ENCODE measurements at regions not wholly inside any gene's neighbourhood (a gene's known extent, or its start where the extent isn't known, plus 50 kb on each side); places are given as distances from the start of the nearest gene placed in this dataset.

DNA sequence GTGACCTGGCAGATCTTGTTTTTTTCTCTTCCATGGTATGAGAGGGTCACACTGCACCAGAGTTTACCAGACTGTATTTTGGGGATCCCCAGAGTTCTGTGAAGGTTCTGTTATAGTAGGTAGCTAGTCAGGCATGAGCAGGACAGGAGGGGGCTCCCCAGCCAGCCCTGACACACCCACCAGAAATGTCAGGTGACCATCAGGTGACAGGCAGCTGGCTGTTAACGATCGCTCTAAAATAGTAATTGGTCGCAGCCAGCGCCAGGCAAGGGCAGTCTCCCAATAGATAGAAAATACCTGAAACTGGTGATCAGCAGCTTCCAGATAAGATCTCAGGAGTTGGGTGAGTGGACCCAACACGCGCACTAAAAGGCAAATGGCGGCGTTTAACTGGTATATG is 264.9 kb downstream of the RHOU start:
- TF ChIP-seq CTCF (IDR thresholded peaks at IDR 0.05) (no peak), EP300 (IDR thresholded peaks at IDR 0.05) (no peak), POLR2A (IDR thresholded peaks at IDR 0.05) (no peak), POLR2AphosphoS5 (IDR thresholded peaks at IDR 0.05) (no peak)
- 94 to 98% methylated on average over 8 of the region's 8 CpGs for WGBS, 2 donors

DNA sequence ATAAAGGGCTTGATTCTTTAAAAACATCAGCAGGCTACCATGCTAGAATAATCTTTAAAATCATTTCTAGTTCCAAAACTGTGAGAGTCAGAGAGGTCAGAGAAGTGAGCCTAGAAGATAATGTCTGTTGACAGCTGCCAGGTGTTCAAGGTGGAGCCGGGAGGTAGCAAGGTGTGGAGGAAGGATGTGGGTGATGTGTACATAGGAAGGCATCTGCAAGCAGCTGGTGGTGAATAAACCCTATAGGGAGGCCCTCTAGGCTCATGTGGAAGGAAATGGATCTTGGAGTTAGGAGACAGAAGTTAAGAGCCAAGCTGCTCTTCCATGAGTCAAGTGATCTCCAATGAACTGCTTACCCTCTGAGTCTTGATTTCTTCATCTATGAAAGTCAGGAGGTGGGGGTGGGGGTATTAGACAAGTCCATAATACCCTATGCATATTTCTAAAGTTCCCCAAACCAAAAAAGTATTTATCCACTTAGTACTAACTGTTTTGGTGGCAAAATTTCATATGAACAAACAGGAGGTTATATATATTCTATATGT is 266.3 kb downstream of the RHOU start:
- Histone ChIP-seq H3K9me3 (no peaks in the 10 kb centered on the region), H3K27ac (no peak overlapping the region), H3K4me3 (no peak overlapping the region), H3K27me3 (no peaks in the 10 kb centered on the region), H3K36me3 (no peaks in the 10 kb centered on the region), H3K4me1 (no peaks in the 10 kb centered on the region)
- DNase-seq (no peak), ATAC-seq (ENCODE audit: low FRiP score in 2 of 2) (no peak)
- TF ChIP-seq POLR2AphosphoS5 (IDR thresholded peaks at IDR 0.05) (no peak), EP300 (IDR thresholded peaks at IDR 0.05) (no peak), CTCF (IDR thresholded peaks at IDR 0.05) (no peak), POLR2A (IDR thresholded peaks at IDR 0.05) (no peak)
- WGBS, 2 donors: 48 to 60% methylated on average over 1 of the region's 1 CpG

More for the DNA sequence above, 264.9 kb downstream of the RHOU start:
- Histone ChIP-seq H3K9me3 (no peaks in the 10 kb centered on the region), H3K27me3 (no peaks in the 10 kb centered on the region), H3K4me3 (no peak overlapping the region), H3K36me3 (no peaks in the 10 kb centered on the region), H3K27ac (no peak overlapping the region), H3K4me1 (no peaks in the 10 kb centered on the region)
- ATAC-seq (ENCODE audit: low FRiP score in 2 of 2): no peak
- no peak for DNase-seq

DNA sequence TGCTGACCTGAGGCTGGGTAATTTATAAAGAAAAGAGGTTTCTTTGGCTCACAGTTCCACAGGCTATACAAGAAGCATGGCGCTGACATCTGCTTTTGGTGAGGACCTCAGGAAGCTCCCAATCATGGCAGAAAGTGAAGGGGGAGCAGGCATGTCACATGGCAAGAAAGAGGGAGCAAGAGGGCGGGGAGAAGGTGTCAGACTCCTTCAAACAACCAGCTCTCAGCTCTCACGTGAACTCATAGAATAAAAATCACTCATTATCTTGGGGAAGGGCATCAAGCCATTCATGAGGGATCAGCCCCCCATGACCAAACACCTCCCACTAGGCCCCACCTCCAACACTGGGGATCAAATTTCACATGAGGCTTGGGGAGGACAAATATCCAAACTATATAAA is 266.8 kb downstream of the RHOU start:
- Histone ChIP-seq H3K4me1 (no peaks in the 10 kb centered on the region), H3K4me3 (no peak overlapping the region), H3K36me3 (no peaks in the 10 kb centered on the region), H3K9me3 (no peaks in the 10 kb centered on the region), H3K27me3 (no peaks in the 10 kb centered on the region), H3K27ac (no peak overlapping the region)
- WGBS, 2 donors: 86 to 98% methylated on average over 3 of the region's 3 CpGs
- DNase-seq (no peak), ATAC-seq (ENCODE audit: low FRiP score in 2 of 2) (no peak)
- TF ChIP-seq POLR2A (IDR thresholded peaks at IDR 0.05) (no peak), POLR2AphosphoS5 (IDR thresholded peaks at IDR 0.05) (no peak), EP300 (IDR thresholded peaks at IDR 0.05) (no peak), CTCF (IDR thresholded peaks at IDR 0.05) (no peak)

- H3K36me3 ChIP-seq: no peaks in the 10 kb centered on the region
- no peaks in the 10 kb centered on the region for H3K4me1 ChIP-seq
- no peak overlapping the region for H3K4me3 ChIP-seq
- TF ChIP-seq POLR2A (IDR thresholded peaks at IDR 0.05): no peak
- TF ChIP-seq CTCF (IDR thresholded peaks at IDR 0.05): no peak
- TF ChIP-seq EP300 (IDR thresholded peaks at IDR 0.05): no peak
- ATAC-seq (ENCODE audit: low FRiP score in 2 of 2) (no peak), DNase-seq (no peak)
- H3K27me3 ChIP-seq: no peaks in the 10 kb centered on the region
- no peak overlapping the region for H3K27ac ChIP-seq
- WGBS, 2 donors: 82 to 90% methylated on average over 4 of the region's 4 CpGs
- H3K9me3 ChIP-seq: no peaks in the 10 kb centered on the region
These were observed 267.2 kb downstream of the RHOU start for GRCh38 chr1:229002451-229002960.

Measured in upper lobe of left lung (tissue), 6 donors.